GM12892 (cell line): ENCODE measurements at regions not wholly inside any gene's neighbourhood (a gene's known extent, or its start where the extent isn't known, plus 50 kb on each side); places are given as distances from the start of the nearest gene placed in this dataset.

Experiments
- POLR2A ChIP-seq: IDR thresholded peaks from 2 replicates; pipeline ENCODE4 v1.6.1; 2011; ENCODE audit warnings: low read depth, low read length, control low read depth
- POLR2AphosphoS5 ChIP-seq: IDR thresholded peaks from 2 replicates; pipeline ENCODE4 v1.6.1; 2011; ENCODE audit warnings: low read depth, low read length, control low read depth

DNA sequence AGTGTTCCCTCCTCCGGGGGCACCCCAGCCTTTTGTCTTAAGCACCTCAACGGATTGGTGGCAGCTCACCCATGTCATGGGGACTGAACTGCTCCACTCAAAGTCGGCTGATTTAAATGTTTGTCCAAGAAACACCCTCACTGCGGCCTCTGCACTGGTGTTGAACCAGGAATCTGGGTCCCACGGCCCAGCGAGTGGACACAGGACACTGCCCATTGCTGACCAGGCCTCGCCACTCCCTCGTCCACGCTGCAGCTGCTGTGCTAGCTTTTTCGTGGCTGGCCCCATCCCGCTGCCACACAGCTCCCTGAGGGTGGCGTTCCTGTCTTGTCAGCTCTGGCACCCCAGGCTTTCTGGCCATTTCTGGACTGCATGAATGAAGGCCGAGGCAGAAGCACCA is 646.2 kb downstream of the BRD1 start:
- TF ChIP-seq POLR2AphosphoS5, result no peak
- no peak for TF ChIP-seq POLR2A
